GM18867 (cell line): ENCODE measurements at regions not wholly inside any gene's neighbourhood (a gene's known extent, or its start where the extent isn't known, plus 50 kb on each side); places are given as distances from the start of the nearest gene placed in this dataset.
"Not testable (repeated sequence)": the region's sequence is repeated elsewhere in the genome, so short reads cannot be mapped to it uniquely, and the experiment has no call there.

Source experiments
- ATAC-seq: cut with Tn5 transposase; IDR thresholded peaks from one replicate; pipeline ENCODE4 v1.9.1; 2021; ENCODE audit warnings: mild to moderate bottlenecking, moderate library complexity; ENCODE audit not compliant: unreplicated experiment

- ATAC-seq = not testable (repeated sequence)
Measured at GRCh38 chr4:73671348-73671747, 51.1 kb upstream of the RASSF6 start.

- no peak for ATAC-seq
Measured at GRCh38 chr4:73673286-73673685, 53.0 kb upstream of the RASSF6 start.

GRCh38 chr4:73674451-73674919 lies 54.2 kb upstream of the RASSF6 start:
- no peak for ATAC-seq

GRCh38 chr4:73675623-73676022 lies 55.4 kb upstream of the RASSF6 start:
- no peak for ATAC-seq

GRCh38 chr4:73676136-73676535 lies 55.9 kb upstream of the RASSF6 start:
- ATAC-seq = no peak

GRCh38 chr4:73676861-73677323 lies 56.7 kb upstream of the RASSF6 start:
- peak; percentile 66 for ATAC-seq

- ATAC-seq = no peak
Measured at GRCh38 chr4:73679836-73680235, 59.6 kb upstream of the RASSF6 start.

GRCh38 chr4:73681776-73682175 lies 58.6 kb upstream of the CXCL8 start:
- no peak for ATAC-seq

- no peak for ATAC-seq
Measured at GRCh38 chr4:73682508-73682907, 57.9 kb upstream of the CXCL8 start.

GRCh38 chr4:73683033-73683432 lies 57.3 kb upstream of the CXCL8 start:
- ATAC-seq = no peak

- no peak for ATAC-seq
Measured at GRCh38 chr4:73683456-73683855, 56.9 kb upstream of the CXCL8 start.

GRCh38 chr4:73684097-73684496 lies 56.3 kb upstream of the CXCL8 start:
- ATAC-seq = no peak

- ATAC-seq = no peak
Measured at GRCh38 chr4:73685052-73685451, 55.3 kb upstream of the CXCL8 start.

GRCh38 chr4:73687421-73687820 lies 52.9 kb upstream of the CXCL8 start:
- no peak for ATAC-seq

GRCh38 chr4:73690051-73690738 lies 50.2 kb upstream of the CXCL8 start:
- no peak for ATAC-seq
